ENCODE measurements at regions not wholly inside any gene's neighbourhood (a gene's known extent, or its start where the extent isn't known, plus 50 kb on each side); places are given as distances from the start of the nearest gene placed in this dataset.

GRCh38 chr14:101370593-101371569 is 190.4 kb upstream of the DIO3 start:
- no peak for DNase-seq

- DNase-seq = peak; percentile 56
Measured at GRCh38 chr14:101371799-101372793, 189.2 kb upstream of the DIO3 start.

GRCh38 chr14:101372894-101373620 is 188.2 kb upstream of the DIO3 start:
- no peak for DNase-seq

- DNase-seq = no peak
Measured at GRCh38 chr14:101373690-101374295, 187.5 kb upstream of the DIO3 start.

- DNase-seq = no peak
Measured at GRCh38 chr14:101374373-101375338, 186.6 kb upstream of the DIO3 start.

- DNase-seq = no peak
Measured at GRCh38 chr14:101377069-101377468, 184.2 kb upstream of the DIO3 start.

GRCh38 chr14:101379842-101380241 is 181.5 kb upstream of the DIO3 start:
- DNase-seq = no peak

- DNase-seq = no peak
Measured at GRCh38 chr14:101380512-101380911, 180.8 kb upstream of the DIO3 start.

- DNase-seq = no peak
Measured at GRCh38 chr14:101380940-101381339, 180.4 kb upstream of the DIO3 start.

- DNase-seq = no peak
Measured at GRCh38 chr14:101383737-101384338, 177.5 kb upstream of the DIO3 start.

- no peak for DNase-seq
Measured at GRCh38 chr14:101394374-101394773, 166.9 kb upstream of the DIO3 start.

- DNase-seq = peak; percentile 62
Measured at GRCh38 chr14:101395779-101396178, 165.5 kb upstream of the DIO3 start.

GRCh38 chr14:101397206-101397605 is 164.1 kb upstream of the DIO3 start:
- no peak for DNase-seq

GRCh38 chr14:101398011-101398410 is 163.3 kb upstream of the DIO3 start:
- DNase-seq = no peak

GRCh38 chr14:101399737-101400517 is 161.4 kb upstream of the DIO3 start:
- no peak for DNase-seq

GRCh38 chr14:101400830-101401229 is 160.5 kb upstream of the DIO3 start:
- peak; percentile 44 for DNase-seq

GRCh38 chr14:101402936-101403660 is 158.2 kb upstream of the DIO3 start:
- no peak for DNase-seq

GRCh38 chr14:101404426-101405170 is 156.7 kb upstream of the DIO3 start:
- no peak for DNase-seq

Measured in tongue (tissue), 1 donor.